Natural killer cell (primary cell): ENCODE measurements at regions not wholly inside any gene's neighbourhood (a gene's known extent, or its start where the extent isn't known, plus 50 kb on each side); places are given as distances from the start of the nearest gene placed in this dataset.

Experiments
- ATAC-seq, 3 donors: fragments of 150-1000 bp in 2 of 3; fragments of 200-7000 bp in 1 of 3; cut with Tn5 transposase; 1 replicate in 1 of 3; 2 replicates in 2 of 3; pipeline ENCODE4 v1.10.0; 2021; ENCODE audit warnings: mild to moderate bottlenecking in 2 of 3, moderate library complexity in 2 of 3
- DNase-seq, 2 donors: peaks; one replicate each; pipeline versions ENCODE4 v3.0.0 to v3.0.0-alpha.2; 2013 to 2021; ENCODE audit warnings: mixed read lengths in 1 of 2
- H3K27ac ChIP-seq: one replicate; pipeline ENCODE4 v1.5.1; 2013; ENCODE audit warnings: mild to moderate bottlenecking, low read length
- H3K27me3 ChIP-seq: one replicate; pipeline ENCODE4 v1.6.1; 2013; ENCODE audit warnings: low read length; ENCODE audit not compliant: control insufficient read depth, insufficient read depth
- H3K36me3 ChIP-seq: one replicate; pipeline ENCODE4 v1.6.1; 2013; ENCODE audit warnings: low read length; ENCODE audit not compliant: control insufficient read depth, insufficient read depth
- H3K4me1 ChIP-seq: one replicate; pipeline ENCODE4 v1.6.1; 2013; ENCODE audit warnings: low read length; ENCODE audit not compliant: control insufficient read depth, insufficient read depth
- H3K4me3 ChIP-seq: one replicate; pipeline ENCODE4 v1.5.1; 2013; ENCODE audit warnings: low read length
- H3K9me3 ChIP-seq: one replicate; pipeline ENCODE4 v1.6.1; 2013; ENCODE audit warnings: low read length; ENCODE audit not compliant: control insufficient read depth, insufficient read depth
- H3K27ac Mint-ChIP-seq, 2 donors: one replicate each; pipeline ENCODE4 v1.8.0; 2022; ENCODE audit warnings: mild to moderate bottlenecking in 2 of 2, mixed read lengths in 2 of 2, moderate library complexity in 1 of 2
- H3K27me3 Mint-ChIP-seq, 2 donors: one replicate each; pipeline ENCODE4 v1.8.0; 2022; ENCODE audit warnings: low read depth in 2 of 2, mixed read lengths in 2 of 2
- H3K36me3 Mint-ChIP-seq: one replicate; pipeline ENCODE4 v1.8.0; 2022; ENCODE audit warnings: mixed read lengths
- H3K4me1 Mint-ChIP-seq, 2 donors: one replicate each; pipeline ENCODE4 v1.8.0; 2022; ENCODE audit warnings: mixed read lengths in 2 of 2
- H3K4me3 Mint-ChIP-seq: one replicate; pipeline ENCODE4 v1.8.0; 2022; ENCODE audit warnings: mild to moderate bottlenecking, moderate library complexity, mixed read lengths
- H3K9me3 Mint-ChIP-seq, 2 donors: one replicate each; pipeline ENCODE4 v1.8.0; 2022; ENCODE audit warnings: mixed read lengths in 2 of 2
- CTCF ChIP-seq: fragments of 200-600 bp; IDR thresholded peaks from one replicate; pipeline ENCODE4 v1.8.0; 2022; ENCODE audit warnings: antibody characterized with exemption
- WGBS: methylation state at CpG from one replicate; pipeline ENCODE4 v1.1.7; 2013; ENCODE audit warnings: missing lambda C conversion rate; ENCODE audit not compliant: insufficient coverage; 5-methylcytosine and 5-hydroxymethylcytosine counted together
- intact Hi-C: fragments of 100-400 bp; cut with micrococcal nuclease; formaldehyde crosslinking; loops from one replicate; pipeline ENCODE4 v1.14.2; 2022

GRCh38 chr1:201648066-201648906 lies 109.4 kb downstream of the NAV1 start:
- H3K4me3 ChIP-seq, result no peak overlapping the region
- ATAC-seq (no peak), DNase-seq (no peak)
- Mint-ChIP-seq H3K9me3 (no peaks in the 10 kb centered on the region), H3K27ac (no peak overlapping the region), H3K36me3 (no peaks in the 10 kb centered on the region), H3K4me3 (no peak overlapping the region), H3K4me1 (no peaks in the 10 kb centered on the region), H3K27me3 (peaks cover 31 to 32% of the 10 kb centered on the region in 2 donors)
- H3K27me3 ChIP-seq, result no peaks in the 10 kb centered on the region
- intact Hi-C loops, result no loop called here
- peaks cover 4% of the 10 kb centered on the region for H3K4me1 ChIP-seq
- no peaks in the 10 kb centered on the region for H3K9me3 ChIP-seq
- TF ChIP-seq CTCF, result no peak
- no peaks in the 10 kb centered on the region for H3K36me3 ChIP-seq
- no peak overlapping the region for H3K27ac ChIP-seq
- 6% methylated on average over 79 of the region's 81 CpGs for WGBS

GRCh38 chr1:201648907-201649721 lies 110.2 kb downstream of the NAV1 start:
- peaks cover 31 to 32% of the 10 kb centered on the region in 2 donors for H3K27me3 Mint-ChIP-seq
- WGBS, result 82% methylated on average over 52 of the region's 52 CpGs

GRCh38 chr1:201649761-201650622 lies 111.1 kb downstream of the NAV1 start:
- Histone ChIP-seq H3K9me3 (no peaks in the 10 kb centered on the region), H3K27ac (no peak overlapping the region), H3K4me3 (no peak overlapping the region), H3K36me3 (no peaks in the 10 kb centered on the region), H3K27me3 (no peaks in the 10 kb centered on the region), H3K4me1 (peaks cover 4% of the 10 kb centered on the region)
- WGBS, result 49% methylated on average over 64 of the region's 64 CpGs
- Mint-ChIP-seq H3K36me3 (no peaks in the 10 kb centered on the region), H3K4me3 (no peak overlapping the region), H3K9me3 (no peaks in the 10 kb centered on the region), H3K27ac (no peak overlapping the region), H3K27me3 (peaks cover 28 to 32% of the 10 kb centered on the region in 2 donors), H3K4me1 (no peaks in the 10 kb centered on the region)
- DNase-seq (no peak), ATAC-seq (no peak)
- TF ChIP-seq CTCF, result no peak
- intact Hi-C loops, result no loop called here

More at GRCh38 chr1:201648907-201649721, 110.2 kb downstream of the NAV1 start:
- Histone ChIP-seq H3K4me1 (peaks cover 4% of the 10 kb centered on the region), H3K9me3 (no peaks in the 10 kb centered on the region), H3K36me3 (no peaks in the 10 kb centered on the region), H3K27me3 (no peaks in the 10 kb centered on the region), H3K27ac (no peak overlapping the region), H3K4me3 (no peak overlapping the region)
- Mint-ChIP-seq H3K4me1 (no peaks in the 10 kb centered on the region), H3K36me3 (no peaks in the 10 kb centered on the region), H3K4me3 (no peak overlapping the region), H3K27ac (no peak overlapping the region), H3K9me3 (no peaks in the 10 kb centered on the region)
- ATAC-seq (no peak), DNase-seq (no peak)
- no peak for TF ChIP-seq CTCF
- intact Hi-C loops, result no loop called here
